ENCODE measurements at regions not wholly inside any gene's neighbourhood (a gene's known extent, or its start where the extent isn't known, plus 50 kb on each side); places are given as distances from the start of the nearest gene placed in this dataset.

GRCh38 chr7:156180451-156181229 lies 368.4 kb upstream of the SHH start:
- DNase-seq (ENCODE audit: low read depth, low spot score): no peak

- no peak for DNase-seq (ENCODE audit: low read depth, low spot score)
Observed at GRCh38 chr7:156179872-156180390, 367.7 kb upstream of the SHH start.

GRCh38 chr7:156178857-156179256 lies 366.6 kb upstream of the SHH start:
- DNase-seq (ENCODE audit: low read depth, low spot score): no peak

- no peak for DNase-seq (ENCODE audit: low read depth, low spot score)
Observed at GRCh38 chr7:156178214-156178613, 366.0 kb upstream of the SHH start.

GRCh38 chr7:156177422-156178055 lies 365.3 kb upstream of the SHH start:
- DNase-seq (ENCODE audit: low read depth, low spot score): no peak

- DNase-seq (ENCODE audit: low read depth, low spot score): no peak
Observed at GRCh38 chr7:156176039-156176438, 363.8 kb upstream of the SHH start.

GRCh38 chr7:156175003-156175402 lies 362.7 kb upstream of the SHH start:
- DNase-seq (ENCODE audit: low read depth, low spot score): no peak

GRCh38 chr7:156174428-156174827 lies 362.2 kb upstream of the SHH start:
- no peak for DNase-seq (ENCODE audit: low read depth, low spot score)

- no peak for DNase-seq (ENCODE audit: low read depth, low spot score)
Observed at GRCh38 chr7:156173748-156174353, 361.6 kb upstream of the SHH start.

GRCh38 chr7:156173346-156173745 lies 361.1 kb upstream of the SHH start:
- no peak for DNase-seq (ENCODE audit: low read depth, low spot score)

GRCh38 chr7:156172638-156173037 lies 360.4 kb upstream of the SHH start:
- DNase-seq (ENCODE audit: low read depth, low spot score): no peak

GRCh38 chr7:156169474-156170370 lies 357.5 kb upstream of the SHH start:
- DNase-seq (ENCODE audit: low read depth, low spot score): no peak

- no peak for DNase-seq (ENCODE audit: low read depth, low spot score)
Observed at GRCh38 chr7:156168434-156168833, 356.2 kb upstream of the SHH start.

GRCh38 chr7:156167987-156168386 lies 355.7 kb upstream of the SHH start:
- no peak for DNase-seq (ENCODE audit: low read depth, low spot score)

GRCh38 chr7:156167417-156167807 lies 355.1 kb upstream of the SHH start:
- DNase-seq (ENCODE audit: low read depth, low spot score): no peak

GRCh38 chr7:156166692-156167416 lies 354.6 kb upstream of the SHH start:
- no peak for DNase-seq (ENCODE audit: low read depth, low spot score)

- DNase-seq (ENCODE audit: low read depth, low spot score): no peak
Observed at GRCh38 chr7:156163747-156164146, 351.5 kb upstream of the SHH start.

- DNase-seq (ENCODE audit: low read depth, low spot score): no peak
Observed at GRCh38 chr7:156162451-156162850, 350.2 kb upstream of the SHH start.

- DNase-seq (ENCODE audit: low read depth, low spot score): no peak
Observed at GRCh38 chr7:156160811-156161210, 348.5 kb upstream of the SHH start.

- DNase-seq (ENCODE audit: low read depth, low spot score): no peak
Observed at GRCh38 chr7:156158693-156159092, 346.4 kb upstream of the SHH start.

GRCh38 chr7:156158213-156158612 lies 345.9 kb upstream of the SHH start:
- DNase-seq (ENCODE audit: low read depth, low spot score): no peak
